ENCODE measurements at regions not wholly inside any gene's neighbourhood (a gene's known extent, or its start where the extent isn't known, plus 50 kb on each side); places are given as distances from the start of the nearest gene placed in this dataset.
"Not testable (repeated sequence)": the region's sequence is repeated elsewhere in the genome, so short reads cannot be mapped to it uniquely, and the experiment has no call there.

GRCh38 chr7:155377838-155378579, 79.9 kb upstream of the EN2 start:
- DNase-seq, result peak; percentile 41

GRCh38 chr7:155378580-155378934, 79.4 kb upstream of the EN2 start:
- DNase-seq, result no peak

GRCh38 chr7:155378959-155379871, 78.7 kb upstream of the EN2 start:
- DNase-seq, result peak; percentile 43

GRCh38 chr7:155380221-155380861, 77.6 kb upstream of the EN2 start:
- DNase-seq, result peak; percentile 82

- no peak for DNase-seq
These were observed 76.7 kb upstream of the EN2 start for GRCh38 chr7:155380976-155381851.

- peak; percentile 70 for DNase-seq
These were observed 75.8 kb upstream of the EN2 start for GRCh38 chr7:155381852-155382801.

- DNase-seq, result no peak
These were observed 75.1 kb upstream of the EN2 start for GRCh38 chr7:155382802-155383171.

- no peak for DNase-seq
These were observed 74.0 kb upstream of the EN2 start for GRCh38 chr7:155383756-155384491.

GRCh38 chr7:155384751-155385150, 73.2 kb upstream of the EN2 start:
- no peak for DNase-seq

GRCh38 chr7:155385182-155385581, 72.7 kb upstream of the EN2 start:
- DNase-seq, result not testable (repeated sequence)

- no peak for DNase-seq
These were observed 71.3 kb upstream of the EN2 start for GRCh38 chr7:155386608-155387007.

- DNase-seq, result no peak
These were observed 70.8 kb upstream of the EN2 start for GRCh38 chr7:155387066-155387620.

- no peak for DNase-seq
These were observed 69.4 kb upstream of the EN2 start for GRCh38 chr7:155388561-155388960.

GRCh38 chr7:155391414-155391813, 66.5 kb upstream of the EN2 start:
- DNase-seq, result no peak

- no peak for DNase-seq
These were observed 65.0 kb upstream of the EN2 start for GRCh38 chr7:155392726-155393570.

- DNase-seq, result no peak
These were observed 63.5 kb upstream of the EN2 start for GRCh38 chr7:155394413-155394812.

- no peak for DNase-seq
These were observed 62.6 kb upstream of the EN2 start for GRCh38 chr7:155395176-155395797.

- no peak for DNase-seq
These were observed 61.3 kb upstream of the EN2 start for GRCh38 chr7:155396661-155397060.

Measured in GF-D8 (cell line).